Panc1 (cell line): ENCODE measurements at regions not wholly inside any gene's neighbourhood (a gene's known extent, or its start where the extent isn't known, plus 50 kb on each side); places are given as distances from the start of the nearest gene placed in this dataset.
"Not testable (repeated sequence)": the region's sequence is repeated elsewhere in the genome, so short reads cannot be mapped to it uniquely, and the experiment has no call there.

Experiments
- ATAC-seq: fragments of 200-7000 bp; cut with Tn5 transposase; 2 replicates; pipeline ENCODE4 v1.9.1; 2020; ENCODE audit warnings: mild to moderate bottlenecking, moderate library complexity
- BruUV-seq: library from RNA; stranded (reverse); fragments of 400-500 nt; replicated peaks from 2 replicates; lab custom pipeline; 2021; lab: Mats Ljungman, UMichigan
- CTCF ChIA-PET: fragments of 300-600 bp; sonication (Branson Sonifier 250); formaldehyde crosslinking; loops from one replicate; lab custom pipeline; 2022; ENCODE audit warnings: antibody characterized with exemption; lab: Charles Lee
- POLR2A ChIA-PET: fragments of 300-600 bp; sonication (Branson Sonifier 250); formaldehyde crosslinking; loops from one replicate; lab custom pipeline; 2022; ENCODE audit warnings: antibody characterized with exemption; lab: Charles Lee
- DNase-seq: peaks from one replicate; pipeline ENCODE4 v3.0.0-alpha.2; 2010; ENCODE audit warnings: low read depth, low spot score
- H3K27ac ChIP-seq: 2 replicates; pipeline ENCODE4 v1.5.1; 2011; ENCODE audit warnings: mild to moderate bottlenecking, low read length, inconsistent platforms
- H3K27me3 ChIP-seq: fragments of 200-500 bp; sonication (Bioruptor generic); 2 replicates; pipeline ENCODE4 v1.6.0; 2014; ENCODE audit warnings: low read length, inconsistent platforms; ENCODE audit not compliant: control insufficient read depth, insufficient read depth
- H3K36me3 ChIP-seq: fragments of 200-500 bp; sonication (Bioruptor generic); 2 replicates; pipeline ENCODE4 v1.5.1; 2014; ENCODE audit warnings: inconsistent platforms, mild to moderate bottlenecking, low read length, moderate library complexity; ENCODE audit not compliant: control insufficient read depth, insufficient read depth
- H3K4me1 ChIP-seq: 2 replicates; pipeline ENCODE4 v1.5.1; 2011; ENCODE audit warnings: inconsistent platforms, mild to moderate bottlenecking, low read length, moderate library complexity; ENCODE audit not compliant: control insufficient read depth, insufficient read depth
- H3K4me3 ChIP-seq, 2 experiments: 2 replicates each; pipeline ENCODE4 v1.5.1; 2011 to 2012; ENCODE audit warnings: low read depth in 2 of 2, low read length in 2 of 2, mild to moderate bottlenecking in 2 of 2, inconsistent platforms in 1 of 2, moderate library complexity in 1 of 2
- H3K9me3 ChIP-seq: fragments of 200-500 bp; sonication (Bioruptor generic); 2 replicates; pipeline ENCODE4 v1.5.1; 2014; ENCODE audit warnings: low read depth, mild to moderate bottlenecking, inconsistent platforms, low read length, moderate library complexity; ENCODE audit not compliant: control insufficient read depth, insufficient read depth
- CTCF ChIP-seq: fragments of 450-650 bp; IDR thresholded peaks from 2 replicates; pipeline ENCODE4 v1.5.1; 2017; ENCODE audit warnings: mild to moderate bottlenecking
- POLR2AphosphoS5 ChIP-seq: IDR thresholded peaks from 2 replicates; pipeline ENCODE4 v1.6.1; 2012; ENCODE audit warnings: mild to moderate bottlenecking, low read depth, low read length, moderate library complexity
- REST ChIP-seq, 2 experiments: IDR thresholded peaks; 2 replicates each; pipeline ENCODE4 v1.6.1; 2011 to 2012; ENCODE audit warnings: low read depth in 2 of 2, control low read depth in 1 of 2, low read length in 1 of 2, mild to moderate bottlenecking in 1 of 2, moderate library complexity in 1 of 2; ENCODE audit not compliant: insufficient read depth in 1 of 2
- SIN3A ChIP-seq: IDR thresholded peaks from 2 replicates; pipeline ENCODE4 v1.6.1; 2012; ENCODE audit warnings: low read depth, mild to moderate bottlenecking, low read length, moderate library complexity, borderline replicate concordance; ENCODE audit not compliant: insufficient read depth
- TCF7L2 ChIP-seq: IDR thresholded peaks from 2 replicates; pipeline ENCODE4 v1.6.1; 2011; ENCODE audit warnings: mild to moderate bottlenecking, low read depth, low read length, inconsistent platforms
- in situ Hi-C: cut with HindIII; loops from 2 replicates; pipeline ENCODE4 v1.10.0; 2016; ENCODE audit warnings: low sequenced_read_pairs, low pct_unique_long_range_greater_than_20kb
- intact Hi-C: fragments of 100-400 bp; cut with micrococcal nuclease; formaldehyde crosslinking; loops from one replicate; pipeline ENCODE4 v1.10.0; 2022; ENCODE audit not compliant: unreplicated experiment

- Histone ChIP-seq H3K4me1 (no peaks in the 10 kb centered on the region), H3K27me3 (no peaks in the 10 kb centered on the region), H3K4me3 (no peak overlapping the region), H3K36me3 (no peaks in the 10 kb centered on the region), H3K9me3 (no peaks in the 10 kb centered on the region), H3K27ac (no peak overlapping the region)
- POLR2A ChIA-PET: no interaction called here
- in situ Hi-C loops (no loop called here), intact Hi-C loops (no loop called here)
- DNase-seq (no peak), ATAC-seq (no peak)
- CTCF ChIA-PET: no interaction called here
- TF ChIP-seq POLR2AphosphoS5 (no peak), REST (IDR thresholded peaks at IDR 0.05; ENCODE audit: insufficient read depth in 1 of 2, low read depth in 2 of 2, low read length in 1 of 2) (no peak), SIN3A (no peak), CTCF (no peak), TCF7L2 (no peak)
- no TSS peak for BruUV-seq
Observed at GRCh38 chr5:158588617-158589016, 511.1 kb downstream of the EBF1 start.

GRCh38 chr5:158586054-158586453 lies 513.7 kb downstream of the EBF1 start:
- intact Hi-C loops: no loop called here
- POLR2A ChIA-PET: no interaction called here
- in situ Hi-C loops: no loop called here
- no peak for DNase-seq
- Histone ChIP-seq H3K9me3 (no peaks in the 10 kb centered on the region), H3K4me1 (no peaks in the 10 kb centered on the region), H3K27ac (no peak overlapping the region), H3K27me3 (no peaks in the 10 kb centered on the region), H3K4me3 (no peak overlapping the region), H3K36me3 (no peaks in the 10 kb centered on the region)
- ATAC-seq: no peak
- TF ChIP-seq POLR2AphosphoS5 (no peak), REST (IDR thresholded peaks at IDR 0.05; ENCODE audit: insufficient read depth in 1 of 2, low read depth in 2 of 2, low read length in 1 of 2) (no peak), TCF7L2 (no peak), CTCF (no peak), SIN3A (no peak)
- CTCF ChIA-PET: no interaction called here
- BruUV-seq: no TSS peak

- intact Hi-C loops, BruUV-seq, H3K4me1 ChIP-seq, in situ Hi-C loops, H3K27ac ChIP-seq, POLR2A ChIA-PET, H3K27me3 ChIP-seq, H3K36me3 ChIP-seq, H3K4me3 ChIP-seq, ATAC-seq, CTCF ChIA-PET, DNase-seq, H3K9me3 ChIP-seq: not testable (repeated sequence)
Observed at GRCh38 chr5:158582669-158583068, 517.0 kb downstream of the EBF1 start.
